Renal cortical epithelial cell (primary cell): ENCODE measurements at regions not wholly inside any gene's neighbourhood (a gene's known extent, or its start where the extent isn't known, plus 50 kb on each side); places are given as distances from the start of the nearest gene placed in this dataset.

Experiments
- DNase-seq: peaks from one replicate; pipeline ENCODE4 v3.0.0-alpha.2; 2011; ENCODE audit warnings: low read depth

DNA sequence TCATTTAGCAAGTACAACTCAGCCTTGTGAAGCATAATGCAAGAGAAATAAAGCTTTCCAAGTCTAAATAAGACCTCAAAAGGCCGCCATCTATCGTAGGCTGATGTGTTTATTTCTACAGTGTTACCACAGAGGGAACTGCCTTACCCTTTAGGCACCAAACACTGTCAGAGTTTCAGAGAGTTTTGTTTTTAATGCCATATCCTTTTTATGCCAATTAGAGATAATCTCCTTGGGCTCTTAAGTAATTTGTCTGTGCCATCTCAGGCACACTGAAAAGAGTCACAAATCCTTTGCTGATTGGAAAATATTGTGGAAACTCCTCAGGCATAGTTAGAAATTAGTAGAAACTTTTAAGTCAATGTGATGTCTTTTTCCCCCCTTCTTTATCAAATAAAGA is 797.1 kb downstream of the SLC4A3 start:
- DNase-seq = no peak

DNA sequence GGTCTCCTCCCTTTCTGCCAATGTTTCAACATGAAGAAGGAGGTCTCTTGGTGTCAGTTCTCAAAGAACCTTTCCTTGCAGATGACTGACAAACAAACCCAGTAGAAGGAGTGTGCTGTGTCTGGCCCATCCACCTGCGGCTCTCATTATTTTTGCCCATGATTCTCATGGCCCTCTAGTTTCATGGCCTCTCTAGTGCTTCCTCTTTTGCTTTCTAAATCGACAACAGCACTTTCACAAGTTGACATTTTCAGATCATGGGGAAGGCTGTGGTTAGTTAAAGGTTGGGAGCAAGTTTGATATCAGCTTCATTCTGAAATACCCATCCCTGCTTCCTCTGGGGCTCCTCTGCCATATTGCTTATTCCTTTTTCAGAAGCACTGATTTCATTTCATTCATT is 805.2 kb downstream of the SLC4A3 start:
- no peak for DNase-seq

DNA sequence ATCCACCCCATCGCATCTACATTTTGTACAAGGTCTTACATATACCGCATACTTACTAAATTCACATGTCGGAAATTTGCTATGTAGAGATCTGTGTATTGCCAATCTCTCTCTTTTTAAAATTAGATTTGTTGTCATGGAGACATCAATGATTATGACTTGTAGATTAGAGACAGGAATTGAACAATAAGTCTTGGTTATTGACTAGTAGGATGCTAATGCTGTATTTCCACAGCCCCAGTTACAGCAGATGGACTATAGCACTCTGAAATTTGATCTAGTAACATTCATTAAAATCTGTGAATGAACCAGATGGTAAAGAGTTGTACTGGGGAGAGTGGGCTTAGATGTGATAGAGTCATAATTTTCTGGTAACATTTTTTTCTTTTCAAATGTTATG is 805.7 kb downstream of the SLC4A3 start:
- no peak for DNase-seq

DNA sequence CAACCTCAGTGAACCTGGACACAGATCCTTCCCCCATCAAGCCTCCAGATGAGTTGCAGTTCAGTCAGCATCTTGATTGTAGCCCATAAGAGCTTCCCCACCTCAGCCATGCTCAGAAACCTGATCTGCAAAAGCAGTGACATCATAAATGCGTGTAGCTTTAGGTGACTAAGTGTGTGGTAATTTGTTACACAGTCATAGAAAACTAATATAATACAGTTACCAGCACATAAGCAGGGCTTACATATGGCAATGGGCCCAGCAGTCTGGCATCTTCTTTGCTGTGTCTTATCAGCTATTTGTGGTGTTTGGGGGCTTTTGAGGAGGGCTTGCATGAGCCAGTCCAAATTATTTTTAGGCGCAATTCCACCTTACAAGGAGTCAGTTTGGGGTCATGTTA is 807.0 kb downstream of the SLC4A3 start:
- no peak for DNase-seq

DNA sequence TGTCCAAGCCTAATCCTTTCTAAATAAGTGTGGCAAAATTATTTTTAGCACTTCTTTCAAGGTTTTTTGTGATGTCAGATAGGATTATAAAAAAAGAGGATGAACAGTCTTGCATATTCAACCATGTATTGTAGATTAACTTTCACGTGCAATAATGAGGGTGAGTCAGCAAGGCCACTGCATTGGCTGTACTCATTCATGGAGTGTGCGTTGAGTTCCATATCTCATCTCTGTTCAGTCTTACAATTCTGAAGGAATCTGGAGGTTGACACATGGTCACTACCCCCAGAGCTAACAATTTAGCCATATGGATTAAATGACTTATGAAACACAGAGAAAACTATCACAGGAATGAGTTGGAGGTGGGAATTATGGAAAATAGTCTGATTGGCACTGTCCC is 810.5 kb downstream of the SLC4A3 start:
- no peak for DNase-seq

DNA sequence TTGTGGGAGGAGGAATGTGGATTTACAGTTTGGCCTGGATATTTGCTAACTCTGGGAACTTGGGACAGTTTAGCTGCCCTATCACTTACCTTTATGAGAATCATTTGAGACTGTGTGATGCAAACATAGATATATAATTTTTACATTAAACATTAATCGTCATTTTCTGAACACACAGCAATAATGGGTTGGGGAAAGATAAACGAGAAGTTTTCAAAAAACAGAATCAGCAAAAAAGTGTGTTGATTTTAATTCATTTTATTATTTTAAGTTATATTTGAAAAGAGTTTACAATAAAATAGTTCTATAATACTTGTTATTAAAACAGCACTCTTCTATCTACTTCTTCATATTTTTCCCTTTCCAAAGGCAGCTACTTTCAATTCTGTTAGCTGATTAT is 813.3 kb downstream of the SLC4A3 start:
- DNase-seq = no peak

DNA sequence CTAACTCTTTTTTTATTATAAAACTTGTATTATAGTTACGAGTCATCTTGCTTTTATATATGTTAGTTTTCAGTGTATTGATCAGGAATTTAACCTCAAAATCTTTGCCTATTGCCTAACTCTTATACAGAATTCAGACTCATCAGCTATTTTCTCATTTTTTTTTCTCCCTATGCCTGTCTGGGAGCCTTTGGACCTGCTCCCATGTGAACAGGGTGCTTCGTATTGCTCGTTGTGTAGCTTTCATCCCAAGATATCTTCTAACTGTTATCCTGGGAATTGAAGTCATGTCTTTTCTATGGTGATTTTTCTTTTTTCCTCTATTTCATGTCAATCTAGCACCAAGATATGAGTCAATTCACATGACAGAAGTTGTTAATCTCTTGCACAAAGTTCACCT is 814.0 kb downstream of the SLC4A3 start:
- no peak for DNase-seq

DNA sequence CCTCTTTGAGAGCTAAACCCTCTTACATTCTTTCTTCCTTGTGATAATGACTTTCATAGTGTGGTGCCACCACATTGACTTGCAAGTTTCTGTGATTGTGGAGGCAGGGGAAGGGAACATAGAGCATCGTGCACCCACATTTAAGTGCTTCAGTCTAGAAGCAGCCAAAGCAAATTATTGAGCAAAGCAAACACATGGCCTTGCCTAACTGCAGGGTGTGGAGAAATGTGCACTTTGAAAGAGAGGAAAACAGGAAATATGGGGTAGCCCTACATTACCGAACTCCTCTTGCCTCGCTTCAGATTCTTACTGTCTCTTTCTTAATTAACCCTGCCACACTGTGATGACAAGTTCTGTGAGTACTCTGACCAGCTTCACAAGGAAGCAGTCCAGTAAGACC is 814.6 kb downstream of the SLC4A3 start:
- no peak for DNase-seq

DNA sequence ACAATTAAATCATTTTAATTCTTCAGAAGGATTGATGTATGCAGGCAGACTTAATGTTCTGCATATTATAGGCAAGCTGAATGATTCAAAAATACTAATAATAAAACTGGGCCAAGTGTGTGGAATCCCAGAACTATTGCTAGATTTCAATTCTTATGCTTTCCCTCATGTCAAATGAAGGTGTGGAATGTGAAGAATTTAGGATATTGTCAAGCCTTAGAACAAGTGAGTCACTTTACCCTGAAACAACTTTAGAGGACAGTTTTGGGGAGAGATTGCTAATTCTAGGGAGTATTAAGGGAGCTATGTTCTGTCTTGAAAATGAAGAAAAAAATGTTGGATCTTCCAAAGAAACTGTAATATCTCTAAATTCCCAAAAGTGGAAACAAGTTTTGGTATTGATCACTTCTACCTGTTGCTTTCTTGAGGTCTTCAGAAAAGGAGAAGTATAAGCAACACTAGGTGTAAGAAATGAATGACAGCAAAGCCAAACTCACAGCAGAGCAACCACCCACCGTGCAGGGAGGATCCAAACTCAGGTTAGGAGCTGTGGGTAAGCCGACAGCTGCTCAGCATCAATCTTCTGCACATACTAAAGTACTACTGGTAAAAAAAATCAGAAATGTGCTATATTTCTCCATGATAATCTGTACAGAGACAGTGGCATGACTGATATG is 818.1 kb downstream of the SLC4A3 start:
- peak; percentile 31 for DNase-seq

DNA sequence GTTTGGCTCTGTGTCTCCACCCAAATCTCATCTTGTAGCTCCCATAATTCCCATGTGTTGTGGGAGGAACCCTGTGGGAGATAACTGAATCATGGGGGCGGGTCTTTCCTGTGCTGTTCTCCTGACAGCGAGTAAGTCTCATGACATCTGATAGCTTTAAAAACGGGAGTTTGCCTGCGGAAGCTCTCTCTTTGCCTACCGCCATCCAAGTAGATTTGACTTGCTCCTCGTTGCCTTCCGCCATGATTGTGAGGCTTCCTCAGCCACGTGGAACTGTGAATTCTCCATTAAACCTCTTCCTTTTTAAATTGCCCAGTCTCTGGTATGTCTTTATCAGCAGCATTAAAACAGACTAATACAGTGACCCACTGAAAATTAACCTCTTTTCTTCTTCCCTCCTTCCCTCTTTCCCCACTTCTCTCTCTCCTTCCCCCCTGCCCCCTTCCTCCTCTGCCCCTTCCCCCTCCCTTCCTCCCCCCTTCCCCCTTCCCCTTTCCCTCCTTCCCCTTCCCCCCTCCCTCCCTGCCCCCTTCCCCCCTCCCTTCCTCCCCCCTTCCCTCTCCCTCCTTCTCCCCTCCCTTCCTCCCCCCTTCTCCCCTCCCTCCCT is 818.8 kb downstream of the SLC4A3 start:
- no peak for DNase-seq

DNA sequence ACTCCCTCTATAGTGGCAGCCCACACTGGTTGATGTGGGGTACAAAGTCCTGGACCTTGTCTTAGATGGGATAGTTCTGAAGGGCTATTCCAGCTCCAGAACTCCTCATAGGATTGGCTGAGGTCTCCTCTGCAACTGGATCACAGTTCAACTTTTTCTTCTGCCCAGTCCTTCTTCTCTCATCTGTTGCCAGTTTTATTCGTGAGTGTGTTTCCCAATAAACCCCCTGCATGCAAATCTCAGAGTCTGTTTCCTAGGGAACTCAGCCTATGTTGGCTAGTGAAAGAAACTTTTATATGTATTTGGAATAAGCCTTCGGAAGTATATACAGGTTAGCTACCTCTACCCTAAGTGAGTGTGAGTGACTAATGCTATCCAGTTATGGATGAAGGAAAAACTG is 823.4 kb downstream of the SLC4A3 start:
- DNase-seq = no peak

DNA sequence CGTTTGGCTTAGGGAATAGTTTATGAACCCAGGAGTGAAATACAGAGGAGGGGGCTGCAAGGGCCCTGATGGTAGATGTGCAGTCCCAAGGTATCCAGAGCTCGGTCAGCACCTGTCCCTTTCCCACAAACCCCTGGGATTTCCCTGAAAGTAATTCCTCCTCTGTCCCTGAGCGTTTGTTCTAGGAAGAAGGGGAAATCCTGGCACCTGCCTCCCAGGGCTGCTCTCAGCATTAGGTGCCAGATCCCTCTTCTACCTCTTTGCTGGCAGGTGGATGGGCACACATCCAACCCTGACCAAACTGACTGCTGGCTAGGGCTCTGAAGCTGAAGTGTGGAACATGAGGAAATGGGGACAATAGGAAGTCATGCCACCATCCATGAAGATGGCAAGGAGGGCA is 824.0 kb downstream of the SLC4A3 start:
- no peak for DNase-seq

DNA sequence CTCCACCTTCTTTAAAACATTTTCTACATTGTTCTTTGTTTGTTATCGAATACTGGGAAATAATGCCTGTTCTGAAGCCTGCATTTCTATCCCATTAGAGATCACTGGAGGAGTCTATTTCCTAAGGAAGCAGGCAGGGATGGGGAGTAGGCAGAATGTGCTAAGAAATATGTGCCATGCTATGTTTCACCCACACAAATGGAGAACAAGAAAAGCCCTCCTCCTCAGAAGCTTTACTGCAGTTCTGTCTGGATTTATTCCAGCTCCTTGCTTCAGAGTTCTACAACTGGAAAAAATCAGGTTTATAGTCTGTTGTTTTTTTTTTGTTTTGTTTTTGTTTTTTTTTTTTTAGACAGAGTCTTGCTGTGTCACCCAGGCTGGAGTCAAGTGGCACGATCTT is 825.1 kb downstream of the SLC4A3 start:
- no peak for DNase-seq

DNA sequence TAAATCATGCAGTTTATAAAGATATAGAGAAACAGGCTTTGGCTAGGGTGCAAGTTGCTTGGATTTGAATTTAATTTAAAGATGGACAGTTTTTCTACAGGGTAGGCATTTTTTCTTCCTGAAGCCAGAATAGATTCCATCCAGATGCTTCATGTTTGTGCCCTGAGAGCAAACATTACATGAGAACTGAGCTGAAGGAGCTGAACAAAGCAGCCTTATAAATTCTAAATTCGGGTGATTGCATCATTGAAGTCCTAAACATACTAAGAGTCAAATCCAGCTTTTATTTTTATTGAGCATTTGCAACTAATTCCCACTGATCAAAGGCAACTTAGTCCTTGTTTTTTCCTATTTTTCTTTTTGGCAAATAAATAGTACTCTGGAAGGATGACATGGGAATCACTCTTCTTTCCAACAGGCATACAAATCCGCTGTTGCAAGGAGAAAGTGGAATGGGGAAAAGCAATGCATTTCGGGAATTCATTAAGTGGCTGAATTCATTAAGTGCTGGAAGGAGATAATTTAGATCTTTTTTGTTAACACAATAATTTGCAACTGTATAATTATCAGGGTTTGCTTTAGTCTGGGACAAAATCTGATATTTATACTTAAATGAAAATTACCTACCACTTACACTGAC is 828.0 kb downstream of the SLC4A3 start:
- DNase-seq = no peak

DNA sequence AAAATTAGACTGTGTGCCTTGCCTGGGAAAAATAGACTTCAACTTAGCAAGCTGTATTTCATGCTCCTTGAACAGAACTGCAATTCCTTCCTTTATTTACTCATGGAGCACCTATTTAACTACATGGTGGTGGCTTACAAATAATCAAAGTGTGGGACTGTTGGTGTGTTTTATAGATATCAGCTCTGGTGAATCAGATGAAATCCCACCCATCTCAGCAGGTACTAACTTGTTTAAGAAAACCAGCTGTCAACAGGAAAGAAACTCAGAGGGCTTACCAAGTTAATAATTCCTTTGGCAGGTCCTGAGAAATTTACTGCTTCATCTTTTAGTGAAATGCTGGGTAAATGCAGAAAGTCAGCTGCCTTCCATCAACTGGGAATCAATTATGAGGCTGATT is 830.6 kb downstream of the SLC4A3 start:
- DNase-seq = no peak

DNA sequence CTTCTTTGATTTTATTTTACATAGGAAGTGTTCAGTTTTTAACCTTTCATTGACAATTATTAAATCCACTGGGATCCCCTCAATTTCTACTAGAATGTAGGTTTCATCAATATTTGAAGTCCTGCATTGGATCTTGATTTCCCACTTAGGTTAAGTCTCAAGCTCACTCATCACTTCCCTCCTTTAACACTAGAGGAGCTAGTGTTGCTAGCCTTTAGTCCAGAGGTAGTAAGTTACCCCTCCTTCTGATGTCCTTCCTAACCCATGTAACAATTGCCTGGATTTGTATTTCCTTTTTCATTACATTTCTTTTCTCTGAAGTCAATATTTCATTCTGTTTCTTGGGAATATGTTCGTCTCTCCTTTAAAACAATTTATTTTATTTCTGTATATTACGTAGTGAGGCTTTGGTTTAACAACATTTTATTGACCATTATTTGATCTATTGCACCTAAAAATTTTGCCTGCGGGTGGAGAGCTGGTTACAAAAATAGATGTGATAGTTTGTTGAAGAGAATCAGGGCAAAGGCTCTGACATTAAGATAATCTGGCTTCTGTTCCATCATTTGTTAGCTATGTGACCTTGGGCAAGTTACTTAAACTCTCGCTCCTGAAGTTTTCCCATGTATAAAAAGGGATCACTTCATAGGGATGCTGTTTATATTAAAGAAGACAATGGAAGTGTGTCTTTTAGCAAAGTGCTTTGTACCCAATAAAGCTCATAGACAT is 833.0 kb downstream of the SLC4A3 start:
- DNase-seq = peak; percentile 13

DNA sequence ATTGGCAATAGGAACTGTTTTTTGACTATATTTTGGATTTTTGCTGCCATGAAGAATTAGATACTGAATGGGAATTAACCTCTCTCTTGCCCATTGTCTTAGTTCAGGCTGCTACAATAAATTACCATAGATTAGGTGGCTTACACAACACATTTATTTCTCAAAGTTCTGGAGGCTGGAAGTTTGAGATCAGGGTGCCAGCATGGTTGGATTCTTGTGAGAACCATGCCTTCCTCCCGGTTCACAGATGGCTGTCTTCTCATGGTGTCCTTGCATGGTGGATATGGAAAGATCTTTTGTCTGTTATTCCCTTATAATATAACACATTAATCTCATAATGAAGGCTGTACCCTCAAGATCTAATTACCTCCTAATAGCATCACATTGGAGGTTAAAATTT is 836.4 kb downstream of the SLC4A3 start:
- DNase-seq = no peak

DNA sequence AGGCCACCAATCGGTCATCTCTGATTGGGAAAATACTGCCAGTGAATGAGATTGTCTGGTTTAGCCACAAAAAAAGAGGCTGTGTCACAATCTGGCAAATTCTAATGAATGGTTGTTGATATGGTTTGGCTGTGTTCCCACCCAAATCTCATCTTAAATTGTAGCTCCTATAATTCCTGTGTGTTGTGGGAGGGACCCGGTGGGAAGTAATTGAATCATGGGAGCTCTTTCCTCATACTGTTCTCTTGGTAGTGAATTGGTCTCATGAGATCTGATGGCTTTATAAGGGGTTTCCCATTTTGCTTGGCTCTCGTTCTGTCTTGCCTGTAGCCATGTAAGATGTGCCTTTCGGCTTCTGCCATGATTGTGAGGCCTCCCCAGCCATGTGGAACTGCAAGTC is 838.3 kb downstream of the SLC4A3 start:
- DNase-seq = no peak

DNA sequence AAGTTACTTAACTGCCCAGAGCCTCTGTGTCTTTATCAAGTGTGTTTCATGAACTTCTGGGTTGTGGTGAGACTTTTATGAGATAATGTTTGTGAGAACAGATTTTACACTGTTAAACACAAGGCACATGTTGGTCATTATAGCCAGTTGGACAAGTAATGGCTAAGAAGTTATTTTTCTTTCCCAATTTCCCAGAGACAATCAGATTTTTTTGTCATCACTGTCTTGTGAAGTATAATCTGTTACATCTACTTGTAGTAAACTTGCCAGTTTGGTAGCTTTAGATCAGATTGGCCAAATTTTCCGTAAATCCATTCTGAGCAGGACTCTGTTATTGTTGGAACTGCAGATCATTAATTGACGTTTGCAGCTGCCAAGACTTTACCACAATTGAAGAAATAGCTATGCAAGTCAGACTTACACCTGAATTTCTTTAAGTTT is 838.8 kb downstream of the SLC4A3 start:
- peak; percentile 12 for DNase-seq

DNA sequence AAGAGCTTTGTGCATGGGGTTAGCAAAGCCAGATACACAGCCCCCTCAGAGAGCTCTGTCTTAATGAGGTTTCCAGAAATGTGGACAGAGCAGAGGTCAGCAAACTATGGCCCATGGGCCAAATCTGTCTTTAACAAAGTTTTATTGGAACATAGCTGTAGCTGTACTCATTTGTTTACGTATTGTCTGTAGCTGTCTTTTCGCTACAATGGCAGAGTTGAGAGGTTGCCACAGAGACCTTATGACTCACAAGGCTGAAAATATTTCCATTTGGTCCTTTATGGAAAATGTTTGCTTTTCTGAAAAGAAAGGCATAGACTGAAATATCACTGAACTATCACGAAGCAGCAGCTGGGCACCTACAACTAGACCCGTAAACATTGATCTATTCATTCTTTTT is 841.8 kb downstream of the SLC4A3 start:
- DNase-seq = no peak

DNA sequence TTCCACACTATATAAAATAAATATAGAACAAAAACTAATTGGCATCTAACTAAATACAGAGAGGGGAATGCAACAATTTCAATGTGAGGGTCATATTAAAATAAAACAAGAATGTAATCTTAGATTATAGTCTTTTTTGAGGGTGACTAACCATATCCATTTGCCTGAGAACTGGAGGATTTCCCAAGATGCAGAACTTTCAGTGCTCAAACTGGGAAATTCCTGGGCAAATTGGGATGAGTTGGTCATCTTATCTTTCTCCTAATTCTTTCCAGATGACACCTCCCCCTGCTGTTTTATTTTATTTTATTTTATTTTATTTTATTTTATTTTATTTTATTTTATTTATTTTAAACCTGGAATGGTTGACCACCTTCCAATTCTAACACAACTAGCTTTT is 846.2 kb downstream of the SLC4A3 start:
- DNase-seq = no peak

DNA sequence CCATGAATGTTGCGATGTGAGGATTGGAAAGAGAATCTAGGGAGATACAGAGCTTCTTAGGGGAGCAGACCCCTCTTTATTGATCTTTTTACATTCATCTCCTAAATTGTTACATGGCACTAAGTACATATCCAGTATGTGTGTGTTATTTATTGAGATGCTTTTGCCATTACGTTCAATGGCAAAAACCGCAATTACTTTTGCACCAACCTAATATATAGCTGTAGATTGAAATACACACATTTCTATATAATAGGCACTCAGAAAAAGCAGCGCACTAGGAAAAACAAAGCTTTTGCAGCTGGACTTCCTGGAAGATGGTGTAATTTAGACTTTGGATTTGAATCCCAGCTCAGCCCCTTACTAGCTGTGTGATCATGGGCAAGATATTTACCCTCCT is 849.4 kb downstream of the SLC4A3 start:
- DNase-seq = no peak
